ENCODE measurements at regions not wholly inside any gene's neighbourhood (a gene's known extent, or its start where the extent isn't known, plus 50 kb on each side); places are given as distances from the start of the nearest gene placed in this dataset.
"Not testable (repeated sequence)": the region's sequence is repeated elsewhere in the genome, so short reads cannot be mapped to it uniquely, and the experiment has no call there.

- DNase-seq (no peak), ATAC-seq (ENCODE audit: low read depth) (no peak)
- no peak overlapping the region for H3K27ac Mint-ChIP-seq
- H4K20me1 ChIP-seq (ENCODE audit: control insufficient read depth, insufficient read depth, low read length, poor library complexity, severe bottlenecking), result no peaks in the 10 kb centered on the region
- no peak for TF ChIP-seq EZH2 (IDR thresholded peaks at IDR 0.05; ENCODE audit: borderline replicate concordance, insufficient read depth, low read depth, low read length, poor library complexity, severe bottlenecking)
- TF ChIP-seq, protein P1, sequence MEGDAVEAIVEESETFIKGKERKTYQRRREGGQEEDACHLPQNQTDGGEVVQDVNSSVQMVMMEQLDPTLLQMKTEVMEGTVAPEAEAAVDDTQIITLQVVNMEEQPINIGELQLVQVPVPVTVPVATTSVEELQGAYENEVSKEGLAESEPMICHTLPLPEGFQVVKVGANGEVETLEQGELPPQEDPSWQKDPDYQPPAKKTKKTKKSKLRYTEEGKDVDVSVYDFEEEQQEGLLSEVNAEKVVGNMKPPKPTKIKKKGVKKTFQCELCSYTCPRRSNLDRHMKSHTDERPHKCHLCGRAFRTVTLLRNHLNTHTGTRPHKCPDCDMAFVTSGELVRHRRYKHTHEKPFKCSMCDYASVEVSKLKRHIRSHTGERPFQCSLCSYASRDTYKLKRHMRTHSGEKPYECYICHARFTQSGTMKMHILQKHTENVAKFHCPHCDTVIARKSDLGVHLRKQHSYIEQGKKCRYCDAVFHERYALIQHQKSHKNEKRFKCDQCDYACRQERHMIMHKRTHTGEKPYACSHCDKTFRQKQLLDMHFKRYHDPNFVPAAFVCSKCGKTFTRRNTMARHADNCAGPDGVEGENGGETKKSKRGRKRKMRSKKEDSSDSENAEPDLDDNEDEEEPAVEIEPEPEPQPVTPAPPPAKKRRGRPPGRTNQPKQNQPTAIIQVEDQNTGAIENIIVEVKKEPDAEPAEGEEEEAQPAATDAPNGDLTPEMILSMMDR (IDR thresholded peaks at IDR 0.05), result no peak
- H3K4me1 Mint-ChIP-seq, result no peaks in the 10 kb centered on the region
- H3K4me1 ChIP-seq (ENCODE audit: control insufficient read depth in 2 of 2, insufficient read depth in 2 of 2, low read length in 2 of 2), result no peaks in the 10 kb centered on the region
- H3K9me3 ChIP-seq (ENCODE audit: control extremely low read depth in 1 of 3, control insufficient read depth in 2 of 3, insufficient read depth in 1 of 3, low read length in 2 of 3), result no peaks in the 10 kb centered on the region
- CTCF ChIA-PET, result no interaction called here
- H3K79me2 ChIP-seq (ENCODE audit: control insufficient read depth, insufficient read depth, low read length), result no peaks in the 10 kb centered on the region
- no peak overlapping the region for H3K4me2 ChIP-seq (replicated peaks; ENCODE audit: low read depth, low read length, poor library complexity, severe bottlenecking)
- no peak overlapping the region for H3K9ac ChIP-seq (ENCODE audit: low read length)
- no peak overlapping the region for H3K4me3 Mint-ChIP-seq
- no peak overlapping the region for H3K27ac ChIP-seq (ENCODE audit: low read length in 2 of 2)
- no peaks in the 10 kb centered on the region for H3K9me3 Mint-ChIP-seq (ENCODE audit: insufficient read depth)
- 100% methylated on average over 2 of the region's 3 CpGs for WGBS (ENCODE audit: insufficient coverage)
- no peaks in the 10 kb centered on the region for H3K36me3 ChIP-seq (replicated peaks in 1 of 2; ENCODE audit: control extremely low read depth in 1 of 2, control insufficient read depth in 1 of 2, extremely low read depth in 1 of 2, insufficient read depth in 2 of 2, low read length in 1 of 2)
- H3K27me3 Mint-ChIP-seq, result peaks cover 22% of the 10 kb centered on the region
- intact Hi-C loops (cut with micrococcal nuclease), result no loop called here
- POLR2A ChIA-PET, result no interaction called here
- no peak overlapping the region for H3K4me3 ChIP-seq (ENCODE audit: control extremely low read depth in 1 of 5, extremely low read depth in 1 of 5, insufficient read depth in 1 of 5, low read depth in 2 of 5, low read length in 4 of 5)
- H3K27me3 ChIP-seq (replicated peaks in 1 of 4; ENCODE audit: control extremely low read depth in 1 of 4, control insufficient read depth in 3 of 4, insufficient read depth in 4 of 4, low read length in 3 of 4), result peaks cover 0 to 4% (median 1%) of the 10 kb centered on the region in 4 experiments
- no peak overlapping the region for H2AFZ ChIP-seq (ENCODE audit: insufficient read depth, low read depth, low read length, poor library complexity, severe bottlenecking)
These were observed 142.7 kb upstream of the ATP11B start for GRCh38 chr3:182650568-182651128.

- H3K4me2 ChIP-seq (replicated peaks; ENCODE audit: low read depth, low read length, poor library complexity, severe bottlenecking), result no peak overlapping the region
- no peak overlapping the region for H3K27ac Mint-ChIP-seq
- no peak for TF ChIP-seq EZH2 (IDR thresholded peaks at IDR 0.05; ENCODE audit: borderline replicate concordance, insufficient read depth, low read depth, low read length, poor library complexity, severe bottlenecking)
- TF ChIP-seq, protein P1 (IDR thresholded peaks at IDR 0.05), result no peak
- peaks cover 0 to 7% (median 0%) of the 10 kb centered on the region in 4 experiments for H3K27me3 ChIP-seq (replicated peaks in 1 of 4; ENCODE audit: control extremely low read depth in 1 of 4, control insufficient read depth in 3 of 4, insufficient read depth in 4 of 4, low read length in 3 of 4)
- no peaks in the 10 kb centered on the region for H3K9me3 Mint-ChIP-seq (ENCODE audit: insufficient read depth)
- no peaks in the 10 kb centered on the region for H3K9me3 ChIP-seq (ENCODE audit: control extremely low read depth in 1 of 3, control insufficient read depth in 2 of 3, insufficient read depth in 1 of 3, low read length in 2 of 3)
- ATAC-seq (ENCODE audit: low read depth), result no peak
- H4K20me1 ChIP-seq (ENCODE audit: control insufficient read depth, insufficient read depth, low read length, poor library complexity, severe bottlenecking), result no peaks in the 10 kb centered on the region
- no peak overlapping the region for H3K4me3 Mint-ChIP-seq
- 99% methylated on average over 8 of the region's 8 CpGs for WGBS (ENCODE audit: insufficient coverage)
- H3K4me3 ChIP-seq (ENCODE audit: control extremely low read depth in 1 of 5, extremely low read depth in 1 of 5, insufficient read depth in 1 of 5, low read depth in 2 of 5, low read length in 4 of 5), result no peak overlapping the region
- peaks cover 17% of the 10 kb centered on the region for H3K27me3 Mint-ChIP-seq
- DNase-seq, result no peak
- no peaks in the 10 kb centered on the region for H3K4me1 ChIP-seq (ENCODE audit: control insufficient read depth in 2 of 2, insufficient read depth in 2 of 2, low read length in 2 of 2)
- H3K9ac ChIP-seq (ENCODE audit: low read length), result no peak overlapping the region
- H3K27ac ChIP-seq (ENCODE audit: low read length in 2 of 2), result no peak overlapping the region
- ChIA-PET CTCF (no interaction called here), POLR2A (no interaction called here)
- H3K36me3 ChIP-seq (replicated peaks in 1 of 2; ENCODE audit: control extremely low read depth in 1 of 2, control insufficient read depth in 1 of 2, extremely low read depth in 1 of 2, insufficient read depth in 2 of 2, low read length in 1 of 2), result no peaks in the 10 kb centered on the region
- no peaks in the 10 kb centered on the region for H3K79me2 ChIP-seq (ENCODE audit: control insufficient read depth, insufficient read depth, low read length)
- H2AFZ ChIP-seq (ENCODE audit: insufficient read depth, low read depth, low read length, poor library complexity, severe bottlenecking), result no peak overlapping the region
- intact Hi-C loops (cut with micrococcal nuclease), result no loop called here
- H3K4me1 Mint-ChIP-seq, result no peaks in the 10 kb centered on the region
These were observed 141.8 kb upstream of the ATP11B start for GRCh38 chr3:182651461-182651860.

GRCh38 chr3:182653065-182653464, 140.2 kb upstream of the ATP11B start:
- not testable (repeated sequence) for H3K27ac Mint-ChIP-seq

More at GRCh38 chr3:182653065-182653464, 140.2 kb upstream of the ATP11B start:
- H3K4me3 Mint-ChIP-seq; H3K9ac ChIP-seq (ENCODE audit: low read length); H3K9me3 Mint-ChIP-seq (ENCODE audit: insufficient read depth); H3K4me3 ChIP-seq (ENCODE audit: control extremely low read depth in 1 of 5, extremely low read depth in 1 of 5, insufficient read depth in 1 of 5, low read depth in 2 of 5, low read length in 4 of 5); H3K4me2 ChIP-seq (replicated peaks; ENCODE audit: low read depth, low read length, poor library complexity, severe bottlenecking); H3K4me1 Mint-ChIP-seq; H3K27ac ChIP-seq (ENCODE audit: low read length in 2 of 2); H3K36me3 ChIP-seq (replicated peaks in 1 of 2; ENCODE audit: control extremely low read depth in 1 of 2, control insufficient read depth in 1 of 2, extremely low read depth in 1 of 2, insufficient read depth in 2 of 2, low read length in 1 of 2); H3K79me2 ChIP-seq (ENCODE audit: control insufficient read depth, insufficient read depth, low read length); H3K9me3 ChIP-seq (ENCODE audit: control extremely low read depth in 1 of 3, control insufficient read depth in 2 of 3, insufficient read depth in 1 of 3, low read length in 2 of 3); ATAC-seq (ENCODE audit: low read depth); H3K27me3 Mint-ChIP-seq; POLR2A ChIA-PET; H3K27me3 ChIP-seq (replicated peaks in 1 of 4; ENCODE audit: control extremely low read depth in 1 of 4, control insufficient read depth in 3 of 4, insufficient read depth in 4 of 4, low read length in 3 of 4); H3K4me1 ChIP-seq (ENCODE audit: control insufficient read depth in 2 of 2, insufficient read depth in 2 of 2, low read length in 2 of 2); H4K20me1 ChIP-seq (ENCODE audit: control insufficient read depth, insufficient read depth, low read length, poor library complexity, severe bottlenecking); DNase-seq; CTCF ChIA-PET; intact Hi-C loops (cut with micrococcal nuclease); H2AFZ ChIP-seq (ENCODE audit: insufficient read depth, low read depth, low read length, poor library complexity, severe bottlenecking): not testable (repeated sequence)
- no CpG with 5 or more reads among the region's 1 CpG for WGBS (ENCODE audit: insufficient coverage)
